ENCODE measurements at regions not wholly inside any gene's neighbourhood (a gene's known extent, or its start where the extent isn't known, plus 50 kb on each side); places are given as distances from the start of the nearest gene placed in this dataset.

GRCh38 chr4:83837614-83838308 lies 301.9 kb downstream of the GPAT3 start:
- DNase-seq: no peak

GRCh38 chr4:83833920-83834319 lies 298.0 kb downstream of the GPAT3 start:
- no peak for DNase-seq

- peak; percentile 13 for DNase-seq
Observed at GRCh38 chr4:83832110-83832825, 296.4 kb downstream of the GPAT3 start.

- no peak for DNase-seq
Observed at GRCh38 chr4:83831588-83831987, 295.7 kb downstream of the GPAT3 start.

GRCh38 chr4:83830138-83830888 lies 294.4 kb downstream of the GPAT3 start:
- DNase-seq: peak; percentile 51

GRCh38 chr4:83828601-83829000 lies 292.7 kb downstream of the GPAT3 start:
- DNase-seq: no peak

GRCh38 chr4:83821493-83821892 lies 285.6 kb downstream of the GPAT3 start:
- DNase-seq: no peak

GRCh38 chr4:83819582-83819981 lies 283.7 kb downstream of the GPAT3 start:
- no peak for DNase-seq

- no peak for DNase-seq
Observed at GRCh38 chr4:83810428-83810827, 274.5 kb downstream of the GPAT3 start.

- no peak for DNase-seq
Observed at GRCh38 chr4:83809581-83809980, 273.7 kb downstream of the GPAT3 start.

- no peak for DNase-seq
Observed at GRCh38 chr4:83793481-83793880, 257.6 kb downstream of the GPAT3 start.

- no peak for DNase-seq
Observed at GRCh38 chr4:83785891-83786290, 250.0 kb downstream of the GPAT3 start.

GRCh38 chr4:83783215-83783614 lies 247.3 kb downstream of the GPAT3 start:
- no peak for DNase-seq

GRCh38 chr4:83782591-83782990 lies 246.7 kb downstream of the GPAT3 start:
- no peak for DNase-seq

- DNase-seq: no peak
Observed at GRCh38 chr4:83781434-83781833, 245.5 kb downstream of the GPAT3 start.

GRCh38 chr4:83780053-83780733 lies 244.3 kb downstream of the GPAT3 start:
- DNase-seq: no peak

GRCh38 chr4:83779103-83780052 lies 243.5 kb downstream of the GPAT3 start:
- DNase-seq: no peak

- no peak for DNase-seq
Observed at GRCh38 chr4:83772685-83773084, 236.8 kb downstream of the GPAT3 start.

GRCh38 chr4:83771113-83771705 lies 235.3 kb downstream of the GPAT3 start:
- DNase-seq: no peak

GRCh38 chr4:83768146-83768545 lies 232.2 kb downstream of the GPAT3 start:
- no peak for DNase-seq

GRCh38 chr4:83767067-83767466 lies 231.2 kb downstream of the GPAT3 start:
- DNase-seq: peak; percentile 33

GRCh38 chr4:83759611-83760010 lies 223.7 kb downstream of the GPAT3 start:
- DNase-seq: no peak
